ENCODE measurements at regions not wholly inside any gene's neighbourhood (a gene's known extent, or its start where the extent isn't known, plus 50 kb on each side); places are given as distances from the start of the nearest gene placed in this dataset.

DNA sequence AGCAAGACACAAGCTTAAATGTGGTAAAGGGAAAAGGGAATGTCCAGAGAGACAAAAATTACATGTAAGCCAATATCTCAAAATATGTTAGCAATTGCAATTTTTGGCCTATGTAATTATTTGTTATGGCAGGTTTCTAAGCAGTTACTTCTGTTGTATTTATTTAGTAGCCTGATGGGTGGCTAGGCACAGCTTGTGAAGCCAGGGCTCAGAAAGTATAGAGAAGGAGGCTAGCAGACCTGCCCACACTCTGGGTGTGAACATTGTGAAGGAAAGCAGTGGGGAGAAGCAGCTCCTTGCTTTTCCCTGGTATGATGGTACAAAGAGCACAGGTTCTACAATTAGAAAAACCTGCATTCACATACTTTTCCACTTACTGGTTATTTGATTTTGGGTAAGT, 196.5 kb upstream of the PGR start:
- TF ChIP-seq EZH2 (IDR thresholded peaks at IDR 0.05) (no peak), POLR2AphosphoS5 (IDR thresholded peaks at IDR 0.05; ENCODE audit: borderline replicate concordance, low read depth, low read length) (no peak), FOXP2 (optimal IDR thresholded peaks at IDR 0.05; ENCODE audit: control extremely low read depth, extremely low read length, insufficient read depth) (no peak)
- no peak for DNase-seq (ENCODE audit: low read depth, low spot score)
- H3K4me3 ChIP-seq = no peak overlapping the region
- no peaks in the 10 kb centered on the region for H3K9me3 ChIP-seq (ENCODE audit: low read depth, low read length)
- no peak overlapping the region for H3K9ac ChIP-seq (ENCODE audit: insufficient read length)
- no peaks in the 10 kb centered on the region for H3K36me3 ChIP-seq (ENCODE audit: insufficient read depth, low read length)
- no peak overlapping the region for H3K27ac ChIP-seq

DNA sequence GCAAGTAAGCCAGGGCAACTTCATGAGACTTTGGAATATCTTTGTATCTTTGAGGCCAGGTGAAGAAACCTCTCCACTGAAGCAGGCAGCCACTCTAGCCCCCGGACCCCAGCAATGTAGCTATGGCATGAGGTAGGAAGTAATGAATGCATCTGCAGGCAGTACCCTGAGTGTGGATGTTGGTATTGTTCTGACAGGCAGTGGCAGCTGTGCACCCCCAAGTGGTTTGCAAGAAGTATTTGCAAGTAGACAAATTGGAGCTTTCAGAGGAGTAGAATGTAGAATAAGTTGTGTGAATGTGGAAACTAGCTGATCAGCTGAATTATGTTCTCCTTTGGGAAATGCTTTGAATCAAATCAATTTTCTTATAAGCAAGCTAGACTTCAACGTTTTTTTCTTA, 194.4 kb upstream of the PGR start:
- no peak overlapping the region for H3K4me3 ChIP-seq
- TF ChIP-seq EZH2 (IDR thresholded peaks at IDR 0.05) (no peak), FOXP2 (optimal IDR thresholded peaks at IDR 0.05; ENCODE audit: control extremely low read depth, extremely low read length, insufficient read depth) (no peak), POLR2AphosphoS5 (IDR thresholded peaks at IDR 0.05; ENCODE audit: borderline replicate concordance, low read depth, low read length) (no peak)
- no peaks in the 10 kb centered on the region for H3K9me3 ChIP-seq (ENCODE audit: low read depth, low read length)
- no peak overlapping the region for H3K9ac ChIP-seq (ENCODE audit: insufficient read length)
- no peak overlapping the region for H3K27ac ChIP-seq
- no peaks in the 10 kb centered on the region for H3K36me3 ChIP-seq (ENCODE audit: insufficient read depth, low read length)
- DNase-seq (ENCODE audit: low read depth, low spot score) = no peak

GRCh38 chr11:101321222-101321621, 191.6 kb upstream of the PGR start:
- Histone ChIP-seq H3K4me3 (no peak overlapping the region), H3K36me3 (ENCODE audit: insufficient read depth, low read length) (no peaks in the 10 kb centered on the region), H3K9me3 (ENCODE audit: low read depth, low read length) (no peaks in the 10 kb centered on the region), H3K27ac (no peak overlapping the region), H3K9ac (ENCODE audit: insufficient read length) (no peak overlapping the region)
- TF ChIP-seq POLR2AphosphoS5 (IDR thresholded peaks at IDR 0.05; ENCODE audit: borderline replicate concordance, low read depth, low read length) (no peak), FOXP2 (optimal IDR thresholded peaks at IDR 0.05; ENCODE audit: control extremely low read depth, extremely low read length, insufficient read depth) (no peak), EZH2 (IDR thresholded peaks at IDR 0.05) (no peak)
- no peak for DNase-seq (ENCODE audit: low read depth, low spot score)

- Histone ChIP-seq H3K9me3 (ENCODE audit: low read depth, low read length) (no peaks in the 10 kb centered on the region), H3K4me3 (no peak overlapping the region), H3K36me3 (ENCODE audit: insufficient read depth, low read length) (no peaks in the 10 kb centered on the region), H3K9ac (ENCODE audit: insufficient read length) (no peak overlapping the region), H3K27ac (no peak overlapping the region)
- no peak for DNase-seq (ENCODE audit: low read depth, low spot score)
- TF ChIP-seq FOXP2 (optimal IDR thresholded peaks at IDR 0.05; ENCODE audit: control extremely low read depth, extremely low read length, insufficient read depth) (no peak), POLR2AphosphoS5 (IDR thresholded peaks at IDR 0.05; ENCODE audit: borderline replicate concordance, low read depth, low read length) (no peak), EZH2 (IDR thresholded peaks at IDR 0.05) (no peak)
These were observed 177.1 kb upstream of the PGR start for GRCh38 chr11:101306721-101307120.

GRCh38 chr11:101305496-101305895, 175.9 kb upstream of the PGR start:
- no peak overlapping the region for H3K9ac ChIP-seq (ENCODE audit: insufficient read length)
- no peaks in the 10 kb centered on the region for H3K9me3 ChIP-seq (ENCODE audit: low read depth, low read length)
- no peaks in the 10 kb centered on the region for H3K36me3 ChIP-seq (ENCODE audit: insufficient read depth, low read length)
- H3K4me3 ChIP-seq = no peak overlapping the region
- DNase-seq (ENCODE audit: low read depth, low spot score) = no peak
- no peak for TF ChIP-seq POLR2AphosphoS5 (IDR thresholded peaks at IDR 0.05; ENCODE audit: borderline replicate concordance, low read depth, low read length)
- no peak for TF ChIP-seq FOXP2 (optimal IDR thresholded peaks at IDR 0.05; ENCODE audit: control extremely low read depth, extremely low read length, insufficient read depth)
- no peak for TF ChIP-seq EZH2 (IDR thresholded peaks at IDR 0.05)
- H3K27ac ChIP-seq = no peak overlapping the region

GRCh38 chr11:101299210-101299609, 169.6 kb upstream of the PGR start:
- H3K4me3 ChIP-seq = no peak overlapping the region
- DNase-seq (ENCODE audit: low read depth, low spot score) = no peak
- H3K27ac ChIP-seq = no peak overlapping the region
- no peaks in the 10 kb centered on the region for H3K9me3 ChIP-seq (ENCODE audit: low read depth, low read length)
- no peak overlapping the region for H3K9ac ChIP-seq (ENCODE audit: insufficient read length)
- H3K36me3 ChIP-seq (ENCODE audit: insufficient read depth, low read length) = no peaks in the 10 kb centered on the region
- TF ChIP-seq FOXP2 (optimal IDR thresholded peaks at IDR 0.05; ENCODE audit: control extremely low read depth, extremely low read length, insufficient read depth) = no peak
- no peak for TF ChIP-seq POLR2AphosphoS5 (IDR thresholded peaks at IDR 0.05; ENCODE audit: borderline replicate concordance, low read depth, low read length)
- no peak for TF ChIP-seq EZH2 (IDR thresholded peaks at IDR 0.05)

DNA sequence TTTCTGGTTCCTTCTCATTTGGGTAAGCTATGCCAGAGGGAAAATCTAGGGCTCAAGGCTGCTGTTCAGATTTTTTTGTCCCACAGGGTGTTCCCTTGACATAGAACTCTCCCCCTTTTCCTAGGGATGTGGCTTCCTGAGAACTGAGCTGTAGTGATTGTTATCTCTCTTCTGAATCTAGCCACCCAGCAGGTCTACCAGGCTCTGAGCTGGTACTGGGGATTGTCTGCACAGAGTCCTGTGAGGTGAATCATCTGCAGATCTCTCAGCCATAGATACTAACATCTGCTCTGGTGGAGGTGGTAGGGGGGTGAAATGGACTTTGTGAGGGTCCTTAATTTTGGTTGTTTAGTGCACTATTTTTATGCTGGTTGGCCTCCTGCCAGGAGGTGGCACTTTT, 167.3 kb upstream of the PGR start:
- no peaks in the 10 kb centered on the region for H3K36me3 ChIP-seq (ENCODE audit: insufficient read depth, low read length)
- no peaks in the 10 kb centered on the region for H3K9me3 ChIP-seq (ENCODE audit: low read depth, low read length)
- no peak overlapping the region for H3K27ac ChIP-seq
- H3K9ac ChIP-seq (ENCODE audit: insufficient read length) = no peak overlapping the region
- TF ChIP-seq POLR2AphosphoS5 (IDR thresholded peaks at IDR 0.05; ENCODE audit: borderline replicate concordance, low read depth, low read length) (no peak), EZH2 (IDR thresholded peaks at IDR 0.05) (no peak)
- no peak overlapping the region for H3K4me3 ChIP-seq
- DNase-seq (ENCODE audit: low read depth, low spot score) = no peak

GRCh38 chr11:101292661-101293240, 163.1 kb upstream of the PGR start:
- no peaks in the 10 kb centered on the region for H3K9me3 ChIP-seq (ENCODE audit: low read depth, low read length)
- no peaks in the 10 kb centered on the region for H3K36me3 ChIP-seq (ENCODE audit: insufficient read depth, low read length)
- DNase-seq (ENCODE audit: low read depth, low spot score) = no peak
- H3K27ac ChIP-seq = no peak overlapping the region
- H3K9ac ChIP-seq (ENCODE audit: insufficient read length) = no peak overlapping the region
- no peak overlapping the region for H3K4me3 ChIP-seq
- no peak for TF ChIP-seq FOXP2 (optimal IDR thresholded peaks at IDR 0.05; ENCODE audit: control extremely low read depth, extremely low read length, insufficient read depth)
- TF ChIP-seq POLR2AphosphoS5 (IDR thresholded peaks at IDR 0.05; ENCODE audit: borderline replicate concordance, low read depth, low read length) = no peak
- TF ChIP-seq EZH2 (IDR thresholded peaks at IDR 0.05) = no peak

GRCh38 chr11:101291279-101291678, 161.7 kb upstream of the PGR start:
- Histone ChIP-seq H3K27ac (no peak overlapping the region), H3K36me3 (ENCODE audit: insufficient read depth, low read length) (no peaks in the 10 kb centered on the region), H3K4me3 (no peak overlapping the region), H3K9ac (ENCODE audit: insufficient read length) (no peak overlapping the region), H3K9me3 (ENCODE audit: low read depth, low read length) (no peaks in the 10 kb centered on the region)
- DNase-seq (ENCODE audit: low read depth, low spot score) = no peak
- TF ChIP-seq FOXP2 (optimal IDR thresholded peaks at IDR 0.05; ENCODE audit: control extremely low read depth, extremely low read length, insufficient read depth) (no peak), EZH2 (IDR thresholded peaks at IDR 0.05) (no peak), POLR2AphosphoS5 (IDR thresholded peaks at IDR 0.05; ENCODE audit: borderline replicate concordance, low read depth, low read length) (no peak)

All from SK-N-MC (cell line).